H1 (cell line): ENCODE measurements at regions not wholly inside any gene's neighbourhood (a gene's known extent, or its start where the extent isn't known, plus 50 kb on each side); places are given as distances from the start of the nearest gene placed in this dataset.

Experiments used
- MAFK ChIP-seq: IDR thresholded peaks from 2 replicates; pipeline ENCODE4 v1.6.1; 2012; ENCODE audit warnings: low read depth, mild to moderate bottlenecking, improper control_type of control experiment, low read length
- RFX5 ChIP-seq: IDR thresholded peaks from 2 replicates; pipeline ENCODE4 v1.6.1; 2011; ENCODE audit warnings: low read depth, low read length, improper control_type of control experiment, borderline replicate concordance
- TF ChIP-seq, protein P1 (sequence below): IDR thresholded peaks from 2 replicates; pipeline ENCODE4 v1.6.1; 2012; ENCODE audit warnings: inconsistent platforms

DNA sequence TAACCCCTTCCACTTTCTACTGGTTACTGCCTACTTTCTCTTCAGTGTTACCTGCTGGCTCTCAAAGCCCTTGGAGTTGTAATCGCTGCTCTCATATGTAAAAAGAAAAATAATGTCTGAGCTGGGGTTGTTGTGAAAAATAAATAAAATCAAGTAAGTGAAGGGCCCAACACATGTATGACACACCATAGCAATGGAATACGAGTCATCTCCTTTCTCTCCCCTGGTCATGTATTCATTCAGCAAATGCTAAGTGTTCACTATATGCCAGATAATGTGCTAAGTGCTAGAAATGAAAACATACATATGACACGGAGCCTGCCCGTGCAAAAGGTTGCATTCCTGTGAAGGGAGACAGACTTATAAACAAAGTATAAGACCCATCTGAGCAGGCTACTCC, 535.0 kb downstream of the RFC3 start (continued):
- TF ChIP-seq, protein P1, sequence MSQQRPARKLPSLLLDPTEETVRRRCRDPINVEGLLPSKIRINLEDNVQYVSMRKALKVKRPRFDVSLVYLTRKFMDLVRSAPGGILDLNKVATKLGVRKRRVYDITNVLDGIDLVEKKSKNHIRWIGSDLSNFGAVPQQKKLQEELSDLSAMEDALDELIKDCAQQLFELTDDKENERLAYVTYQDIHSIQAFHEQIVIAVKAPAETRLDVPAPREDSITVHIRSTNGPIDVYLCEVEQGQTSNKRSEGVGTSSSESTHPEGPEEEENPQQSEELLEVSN, result no peak
- no peak for TF ChIP-seq RFX5
- no peak for TF ChIP-seq MAFK
